ENCODE measurements at regions not wholly inside any gene's neighbourhood (a gene's known extent, or its start where the extent isn't known, plus 50 kb on each side); places are given as distances from the start of the nearest gene placed in this dataset.

DNA sequence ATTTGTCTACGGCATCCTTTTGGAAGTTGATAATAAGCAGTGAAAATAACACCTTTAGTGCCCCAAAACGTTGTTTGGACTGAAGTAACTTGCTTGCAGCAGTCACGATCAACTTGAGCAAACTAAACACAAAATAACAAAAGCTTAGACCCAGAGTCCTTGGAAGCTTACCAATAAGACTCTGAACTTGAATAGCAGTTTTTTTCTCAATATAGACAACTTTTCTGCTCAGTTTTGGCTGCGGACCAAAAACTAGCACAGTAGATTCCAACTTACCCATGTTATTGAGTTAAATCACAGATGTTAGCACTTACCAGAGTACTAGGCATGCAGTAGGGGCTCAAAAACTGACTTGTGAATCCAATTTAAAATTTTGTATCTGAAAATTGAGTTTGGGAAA is 746.9 kb downstream of the PCDH19 start:
- H3K4me1 ChIP-seq (ENCODE audit: insufficient read depth, low read length), result no peaks in the 10 kb centered on the region
- TF ChIP-seq EZH2phosphoT487 (IDR thresholded peaks at IDR 0.05; ENCODE audit: borderline replicate concordance, low read length) (no peak), CTCF (conservative IDR thresholded peaks at IDR 0.05; ENCODE audit: low read depth, low read length) (no peak), EZH2 (IDR thresholded peaks at IDR 0.05; ENCODE audit: low read length, unreplicated experiment) (no peak)
- no TSS peak for BruUV-seq (replicated peaks)
- no peaks in the 10 kb centered on the region for H3F3A ChIP-seq (ENCODE audit: low read length, unreplicated experiment)
- no peaks in the 10 kb centered on the region for H3K9me2 ChIP-seq (replicated peaks; ENCODE audit: low read length)
- no peaks in the 10 kb centered on the region for H4K20me1 ChIP-seq (ENCODE audit: low read length)
- no peaks in the 10 kb centered on the region for H3K9me3 ChIP-seq (ENCODE audit: low read length)
- H3K27ac ChIP-seq (ENCODE audit: low read length), result no peak overlapping the region
- H3K4me3 ChIP-seq (ENCODE audit: low read length), result no peak overlapping the region
- no peaks in the 10 kb centered on the region for H3K27me3 ChIP-seq (ENCODE audit: low read length)
- no peaks in the 10 kb centered on the region for H3K79me2 ChIP-seq (ENCODE audit: low read length)
- H3K36me3 ChIP-seq (ENCODE audit: low read depth, low read length), result no peaks in the 10 kb centered on the region
- intact Hi-C loops (cut with micrococcal nuclease), result no loop called here
- ChIA-PET POLR2A (ENCODE audit: unreplicated experiment) (no interaction called here), CTCF (no interaction called here)
- H3K4me2 ChIP-seq (ENCODE audit: low read length), result no peak overlapping the region
- no peak overlapping the region for H3K9ac ChIP-seq (ENCODE audit: low read length)
- no peak for ATAC-seq
- DNase-seq, result no peak
- H2AFZ ChIP-seq (ENCODE audit: low read length), result no peak overlapping the region

DNA sequence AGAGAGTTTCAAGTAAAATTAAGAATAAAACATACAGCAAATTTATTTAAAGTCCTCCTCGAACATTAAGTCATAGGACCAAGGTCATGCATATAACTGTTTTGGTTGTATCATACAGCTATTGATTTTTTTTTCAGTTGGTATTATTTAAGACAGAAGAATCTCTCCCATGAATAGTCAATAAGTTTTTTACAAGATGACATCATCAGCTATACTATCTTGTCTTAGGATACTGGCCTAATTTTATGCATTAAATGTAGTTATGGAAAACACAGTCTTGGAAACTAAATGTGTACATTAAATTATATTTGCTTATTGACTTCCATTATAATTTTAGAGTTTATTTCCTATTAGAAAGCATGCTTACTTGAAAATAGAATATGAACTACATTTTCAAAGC is 755.9 kb downstream of the PCDH19 start:
- Histone ChIP-seq H3F3A (ENCODE audit: low read length, unreplicated experiment) (no peaks in the 10 kb centered on the region), H3K9me2 (replicated peaks; ENCODE audit: low read length) (no peaks in the 10 kb centered on the region), H3K9me3 (ENCODE audit: low read length) (no peaks in the 10 kb centered on the region), H3K4me2 (ENCODE audit: low read length) (no peak overlapping the region), H3K27me3 (ENCODE audit: low read length) (no peaks in the 10 kb centered on the region), H3K4me1 (ENCODE audit: insufficient read depth, low read length) (no peaks in the 10 kb centered on the region), H3K9ac (ENCODE audit: low read length) (no peak overlapping the region), H3K79me2 (ENCODE audit: low read length) (no peaks in the 10 kb centered on the region), H2AFZ (ENCODE audit: low read length) (no peak overlapping the region), H4K20me1 (ENCODE audit: low read length) (no peaks in the 10 kb centered on the region), H3K36me3 (ENCODE audit: low read depth, low read length) (no peaks in the 10 kb centered on the region), H3K4me3 (ENCODE audit: low read length) (no peak overlapping the region), H3K27ac (ENCODE audit: low read length) (no peak overlapping the region)
- DNase-seq (no peak), ATAC-seq (no peak)
- POLR2A ChIA-PET (ENCODE audit: unreplicated experiment), result no interaction called here
- CTCF ChIA-PET, result no interaction called here
- intact Hi-C loops (cut with micrococcal nuclease), result no loop called here
- BruUV-seq (replicated peaks), result no TSS peak
- no peak for TF ChIP-seq CTCF (conservative IDR thresholded peaks at IDR 0.05; ENCODE audit: low read depth, low read length)
- TF ChIP-seq EZH2phosphoT487 (IDR thresholded peaks at IDR 0.05; ENCODE audit: borderline replicate concordance, low read length), result no peak
- no peak for TF ChIP-seq EZH2 (IDR thresholded peaks at IDR 0.05; ENCODE audit: low read length, unreplicated experiment)

DNA sequence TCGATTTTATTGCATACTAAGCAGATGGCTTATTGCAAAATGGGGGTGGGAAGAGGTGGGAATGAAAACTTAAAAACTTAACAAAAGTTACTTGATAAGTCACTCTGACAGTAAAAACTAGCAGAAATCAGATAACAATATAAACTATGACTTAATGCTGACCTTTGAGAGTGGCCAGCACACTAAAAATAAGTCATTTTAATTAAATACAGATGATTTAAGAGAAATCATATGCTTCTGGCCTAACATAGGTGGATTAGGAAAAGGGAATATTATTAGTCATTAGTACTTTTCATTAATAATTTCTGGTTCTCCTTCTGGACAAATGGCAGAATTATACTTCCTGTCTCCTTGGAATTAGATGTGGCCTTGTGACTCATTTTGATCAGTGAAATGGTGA is 756.7 kb downstream of the PCDH19 start:
- H3K79me2 ChIP-seq (ENCODE audit: low read length), result no peaks in the 10 kb centered on the region
- TF ChIP-seq EZH2phosphoT487 (IDR thresholded peaks at IDR 0.05; ENCODE audit: borderline replicate concordance, low read length) (no peak), EZH2 (IDR thresholded peaks at IDR 0.05; ENCODE audit: low read length, unreplicated experiment) (no peak), CTCF (conservative IDR thresholded peaks at IDR 0.05; ENCODE audit: low read depth, low read length) (no peak)
- DNase-seq (no peak), ATAC-seq (no peak)
- H3F3A ChIP-seq (ENCODE audit: low read length, unreplicated experiment), result no peaks in the 10 kb centered on the region
- no peak overlapping the region for H3K27ac ChIP-seq (ENCODE audit: low read length)
- CTCF ChIA-PET, result no interaction called here
- POLR2A ChIA-PET (ENCODE audit: unreplicated experiment), result no interaction called here
- H3K4me1 ChIP-seq (ENCODE audit: insufficient read depth, low read length), result no peaks in the 10 kb centered on the region
- H3K4me3 ChIP-seq (ENCODE audit: low read length), result no peak overlapping the region
- no TSS peak for BruUV-seq (replicated peaks)
- no peaks in the 10 kb centered on the region for H3K27me3 ChIP-seq (ENCODE audit: low read length)
- no peaks in the 10 kb centered on the region for H3K9me3 ChIP-seq (ENCODE audit: low read length)
- no peak overlapping the region for H2AFZ ChIP-seq (ENCODE audit: low read length)
- H3K36me3 ChIP-seq (ENCODE audit: low read depth, low read length), result no peaks in the 10 kb centered on the region
- H3K4me2 ChIP-seq (ENCODE audit: low read length), result no peak overlapping the region
- H3K9me2 ChIP-seq (replicated peaks; ENCODE audit: low read length), result no peaks in the 10 kb centered on the region
- no peak overlapping the region for H3K9ac ChIP-seq (ENCODE audit: low read length)
- intact Hi-C loops (cut with micrococcal nuclease), result no loop called here
- no peaks in the 10 kb centered on the region for H4K20me1 ChIP-seq (ENCODE audit: low read length)
